HG02642 (cell line): ENCODE measurements at regions not wholly inside any gene's neighbourhood (a gene's known extent, or its start where the extent isn't known, plus 50 kb on each side); places are given as distances from the start of the nearest gene placed in this dataset.
"Not testable (repeated sequence)": the region's sequence is repeated elsewhere in the genome, so short reads cannot be mapped to it uniquely, and the experiment has no call there.

ENCODE experiments used
- ATAC-seq: cut with Tn5 transposase; IDR thresholded peaks from one replicate; pipeline ENCODE4 v1.9.1; 2021; ENCODE audit warnings: mild to moderate bottlenecking; ENCODE audit not compliant: unreplicated experiment, poor library complexity

DNA sequence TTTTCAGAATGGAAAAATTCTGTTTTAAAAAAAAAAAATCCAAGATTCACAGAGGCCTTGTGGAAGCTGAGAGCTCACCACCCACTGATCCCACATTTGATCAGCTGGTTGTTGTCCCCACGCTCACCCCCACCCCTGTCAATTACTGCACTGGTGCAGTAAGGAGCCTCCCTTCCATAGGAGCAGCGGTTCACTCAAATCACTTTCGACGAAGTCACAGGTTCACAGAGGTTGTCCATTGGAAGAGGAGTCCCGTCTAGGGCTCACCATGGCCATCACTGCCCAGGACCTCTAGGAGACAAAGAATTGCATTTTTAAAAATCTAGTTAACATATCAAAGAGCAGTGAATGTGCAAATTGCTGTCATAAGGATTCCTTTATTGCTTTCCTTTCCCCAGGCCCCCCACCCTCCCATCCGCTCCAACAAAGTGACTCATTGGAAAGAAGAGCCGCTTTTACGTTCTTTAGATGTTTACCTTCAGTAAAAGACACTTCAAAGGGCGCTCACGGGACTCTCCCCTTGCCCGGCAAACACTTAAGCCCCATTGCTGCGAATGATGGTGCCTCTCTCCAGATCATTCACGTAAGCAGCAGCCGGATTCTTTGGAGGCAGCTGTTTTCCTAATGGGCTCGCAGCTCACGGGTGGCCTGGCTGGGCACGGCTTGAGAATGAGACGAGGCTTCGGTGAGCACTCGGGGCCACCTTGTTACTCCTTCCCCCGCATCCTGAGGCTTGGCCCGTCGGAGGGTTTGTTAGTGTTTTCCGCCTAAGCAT, 165.5 kb upstream of the SALL3 start:
- no peak for ATAC-seq

DNA sequence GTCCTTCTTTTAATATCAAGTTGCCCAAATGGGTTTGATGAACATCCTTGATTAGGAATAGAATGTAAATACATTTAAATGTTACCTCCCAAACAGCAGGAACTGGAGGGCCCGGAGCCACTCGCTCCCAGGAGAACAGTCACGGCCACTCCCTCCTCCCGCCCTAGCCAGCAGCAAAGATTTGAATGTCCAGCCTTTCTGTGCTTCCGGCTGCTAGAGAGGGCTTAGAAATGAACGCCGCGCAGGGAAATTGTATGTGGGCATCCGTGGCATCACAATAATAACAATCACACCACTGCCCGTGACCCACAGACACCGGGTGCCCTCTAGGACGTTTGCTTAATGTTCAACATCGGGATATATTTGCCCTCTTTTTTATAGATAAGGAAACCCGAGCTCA, 164.9 kb upstream of the SALL3 start:
- no peak for ATAC-seq

DNA sequence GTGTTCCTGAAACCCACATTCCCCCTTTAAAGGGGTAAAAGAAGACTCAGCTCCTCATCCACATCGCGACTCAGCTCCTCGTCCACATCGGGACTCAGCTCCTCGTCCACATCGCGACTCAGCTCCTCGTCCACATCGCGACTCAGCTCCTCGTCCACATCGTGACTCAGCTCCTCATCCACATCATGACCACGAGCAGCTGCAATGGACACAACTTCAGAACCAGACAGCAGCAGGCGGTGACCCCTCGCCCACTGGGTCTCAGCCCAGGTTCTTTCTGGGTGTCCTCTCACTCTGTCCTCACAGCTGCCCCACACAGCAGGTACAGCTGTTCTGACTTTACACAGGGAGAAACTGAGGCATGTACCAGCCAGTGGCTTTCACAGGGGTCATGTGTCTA, 163.5 kb upstream of the SALL3 start:
- ATAC-seq: no peak

DNA sequence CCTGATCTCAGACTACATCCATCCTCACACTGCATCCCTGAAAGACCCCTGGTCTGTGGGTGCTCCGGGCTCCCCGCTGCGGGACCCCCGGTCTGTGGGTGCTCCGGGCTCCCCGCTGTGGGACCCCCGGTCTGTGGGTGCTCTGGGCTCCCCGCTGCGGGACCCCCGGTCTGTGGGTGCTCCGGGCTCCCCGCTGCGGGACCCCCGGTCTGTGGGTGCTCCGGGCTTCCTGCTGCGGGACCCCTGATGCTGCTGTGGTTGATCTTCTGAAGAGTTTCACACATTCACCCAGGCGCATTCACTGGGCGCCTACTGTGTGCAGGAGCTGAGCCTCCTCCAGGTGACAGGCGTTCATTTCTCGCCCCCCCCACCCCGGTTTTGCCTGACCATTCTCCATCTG, 162.7 kb upstream of the SALL3 start:
- ATAC-seq: no peak

DNA sequence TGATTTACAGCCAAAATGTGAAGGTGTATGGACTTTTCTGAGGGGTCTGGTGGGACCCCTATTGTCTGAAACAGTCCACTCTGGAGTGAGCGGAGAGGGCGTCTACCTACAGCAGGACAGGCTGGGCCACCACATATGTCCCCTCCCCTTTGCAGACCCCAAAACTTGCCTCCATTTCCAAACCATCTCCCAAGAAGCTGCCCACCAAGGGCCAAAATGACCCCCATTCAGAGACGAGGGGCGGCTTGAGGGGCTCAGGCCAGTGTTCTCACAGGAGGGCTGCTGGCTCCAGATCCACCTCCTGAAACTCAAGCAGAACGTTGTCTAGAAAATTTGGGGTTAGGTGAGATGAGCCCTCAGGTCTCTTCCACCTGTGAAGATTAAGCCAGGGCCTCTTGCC, 161.1 kb upstream of the SALL3 start:
- no peak for ATAC-seq

DNA sequence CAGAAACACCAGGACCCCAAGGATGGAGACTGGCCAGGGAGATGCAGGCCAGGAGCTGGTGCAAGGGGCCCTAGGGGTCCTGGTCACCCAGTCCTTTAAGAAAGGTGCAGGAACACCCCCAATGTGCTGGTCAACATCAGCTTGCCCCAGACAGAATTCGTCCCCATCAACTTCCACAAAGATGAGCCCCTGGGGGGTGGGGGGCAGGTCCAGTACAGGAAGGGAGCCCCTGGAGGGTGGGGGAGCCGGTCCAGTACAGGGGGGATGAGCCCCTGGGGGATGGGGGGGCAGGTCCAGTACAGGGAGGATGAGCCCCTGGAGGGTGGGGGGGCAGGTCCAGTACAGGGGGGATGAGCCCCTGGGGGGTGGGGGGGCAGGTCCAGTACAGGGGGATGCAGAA, 160.7 kb upstream of the SALL3 start:
- ATAC-seq: no peak

DNA sequence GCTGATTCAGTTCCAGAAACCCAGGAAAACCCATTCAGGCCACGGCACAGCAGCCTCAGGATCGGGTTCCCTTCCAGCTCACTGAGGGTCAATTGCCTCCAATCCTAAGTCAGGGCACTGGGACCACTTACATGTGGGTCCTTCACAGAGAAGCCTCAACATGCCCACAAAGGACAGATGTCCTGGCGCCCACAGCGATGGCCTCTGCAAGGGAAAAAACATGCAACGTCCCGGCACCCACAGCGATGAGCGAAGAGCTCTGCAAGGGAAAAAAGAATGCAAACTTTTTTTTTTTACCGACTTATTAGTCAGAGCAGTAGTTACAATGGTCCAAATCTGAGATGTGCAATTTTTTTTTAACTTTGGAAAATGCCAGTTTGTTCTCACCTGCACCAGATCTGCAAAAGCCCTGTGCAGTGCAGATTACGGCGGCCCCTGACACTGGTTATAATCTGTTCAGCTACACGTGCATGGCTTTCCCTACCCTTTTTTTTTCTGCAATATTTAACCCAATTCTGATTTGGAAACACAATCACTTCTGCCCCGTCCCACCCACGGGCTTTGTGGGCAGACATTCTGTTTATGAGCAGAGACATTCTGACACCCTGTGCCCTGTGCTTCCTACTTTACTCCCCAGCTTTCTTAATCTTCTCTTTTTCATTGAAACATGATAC, 159.3 kb upstream of the SALL3 start:
- no peak for ATAC-seq

DNA sequence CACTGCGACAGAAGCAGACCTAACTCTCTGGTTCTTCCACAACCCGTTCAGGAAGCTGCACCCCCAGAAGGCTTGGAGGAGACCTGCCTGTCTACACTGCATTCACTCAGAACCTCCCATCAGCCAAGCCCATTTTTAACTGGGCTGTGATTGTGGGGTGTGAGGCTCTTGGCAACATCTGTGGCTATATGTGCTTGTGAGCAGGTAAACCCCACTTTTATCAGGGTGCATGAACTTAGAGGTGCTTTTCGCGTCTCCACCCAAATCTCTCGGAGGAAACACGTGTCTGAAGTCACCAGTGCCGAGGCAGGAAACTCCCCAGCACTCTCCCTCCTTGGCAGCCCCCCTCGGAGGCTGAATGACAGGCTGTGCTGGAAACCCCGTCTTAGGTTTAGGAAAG, 158.2 kb upstream of the SALL3 start:
- no peak for ATAC-seq

DNA sequence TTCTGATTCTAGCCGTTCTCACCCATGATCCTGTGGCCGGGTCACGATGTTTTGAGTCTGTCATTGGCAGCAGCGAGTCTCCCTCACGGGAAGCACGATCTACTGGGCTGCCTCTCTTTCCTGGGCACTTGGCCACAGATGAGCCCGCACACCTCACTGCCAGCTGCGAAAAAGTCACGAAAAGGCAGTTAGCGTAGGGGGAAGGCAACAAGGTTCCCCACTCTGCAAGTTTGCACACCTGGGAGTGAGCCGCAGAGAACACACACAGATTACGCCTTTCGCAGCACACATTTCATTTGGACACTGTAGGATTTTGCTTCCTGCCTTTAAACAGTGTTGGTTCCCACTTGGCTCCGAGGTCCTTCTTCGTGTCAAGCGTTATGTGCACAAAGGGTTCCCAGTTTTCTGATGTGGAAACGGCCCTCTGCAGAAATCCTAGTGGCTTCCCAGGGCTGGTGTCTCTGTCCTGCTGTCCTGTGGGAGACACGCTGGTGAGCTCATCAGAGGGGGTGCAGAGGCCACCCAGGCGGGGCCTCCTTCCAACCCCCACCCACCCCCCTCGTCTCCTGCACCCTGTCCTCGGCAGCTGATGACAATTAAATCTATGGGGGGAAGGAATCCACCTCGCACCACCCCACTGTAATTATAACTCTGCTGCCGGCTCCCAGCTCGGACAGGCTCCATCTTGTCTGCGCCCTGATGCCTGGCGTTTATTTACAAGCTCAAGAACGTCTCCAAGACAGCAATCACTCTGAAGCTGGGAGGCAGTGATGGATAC, 157.3 kb upstream of the SALL3 start:
- no peak for ATAC-seq

DNA sequence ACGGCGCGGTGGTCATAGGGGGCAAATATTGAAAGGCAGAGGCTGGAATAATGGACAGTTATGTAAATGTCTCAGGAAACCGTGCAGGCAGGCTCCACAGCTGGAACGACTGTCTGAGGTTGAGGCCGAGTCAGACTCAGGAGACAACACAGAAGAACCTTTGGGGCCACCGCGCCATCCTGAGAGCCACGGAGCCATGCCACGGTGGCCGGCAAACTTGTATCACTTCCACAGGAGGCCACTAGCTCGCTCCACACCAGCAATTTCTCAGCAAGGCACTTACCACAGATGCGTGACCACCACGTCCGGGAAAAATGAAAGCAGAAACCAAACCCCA, 156.7 kb upstream of the SALL3 start:
- ATAC-seq: no peak

DNA sequence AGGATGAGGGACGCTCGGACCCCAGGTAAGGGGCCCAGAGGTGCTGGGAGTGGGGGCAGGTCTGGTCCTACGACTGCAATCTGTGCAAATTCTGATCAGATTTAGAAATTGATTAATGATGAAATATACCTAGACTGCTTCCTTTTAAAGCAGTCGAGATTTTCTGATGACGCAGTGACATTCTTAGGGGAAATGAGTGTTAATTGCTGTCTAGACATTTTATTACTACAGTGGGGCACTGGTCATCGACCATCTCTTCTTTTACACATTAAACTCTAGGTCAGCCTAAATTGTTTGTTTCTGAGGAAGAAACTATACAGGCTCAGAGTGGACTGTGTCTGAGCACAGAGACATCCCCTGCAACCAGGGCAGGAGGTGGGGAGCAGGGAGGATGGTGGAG, 154.4 kb upstream of the SALL3 start:
- no peak for ATAC-seq

DNA sequence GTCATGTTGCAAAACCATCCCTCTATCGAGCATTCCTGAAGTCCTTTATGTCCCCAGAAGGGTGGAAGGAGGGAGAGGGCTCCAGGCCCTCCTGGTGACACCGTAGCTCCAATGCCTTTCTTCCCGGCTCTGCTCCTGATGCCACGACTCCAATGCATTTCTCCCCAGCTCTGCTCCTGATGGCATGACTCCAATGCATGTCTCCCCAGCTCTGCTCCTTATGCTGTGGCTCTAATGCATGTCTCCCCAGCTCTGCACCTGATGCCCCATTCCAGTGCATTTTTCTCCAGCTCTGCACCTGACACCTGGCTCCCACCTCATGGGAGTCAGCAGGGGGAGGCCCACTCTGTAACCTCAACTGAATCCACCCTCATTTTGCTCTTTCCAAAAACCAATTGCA, 153.0 kb upstream of the SALL3 start:
- ATAC-seq: no peak

DNA sequence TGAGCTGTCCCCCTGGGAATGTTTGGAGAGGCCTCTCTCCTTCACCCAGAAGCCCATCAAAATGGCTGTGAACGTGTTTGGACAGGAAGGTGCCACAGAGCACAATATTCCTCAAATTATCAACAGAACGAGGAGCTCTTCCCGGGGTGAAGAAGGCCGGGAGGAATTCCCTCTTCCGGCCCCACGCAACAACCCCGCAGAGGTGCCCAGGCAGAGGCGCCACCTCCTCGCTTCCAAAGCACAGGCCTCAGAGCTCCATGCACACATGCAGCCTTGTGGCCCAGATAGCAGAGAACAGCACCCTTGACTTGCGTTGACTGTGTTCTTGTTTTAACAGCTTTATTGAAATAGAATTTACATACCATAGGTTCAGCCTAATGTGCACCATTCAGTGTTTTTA, 152.5 kb upstream of the SALL3 start:
- ATAC-seq: no peak

DNA sequence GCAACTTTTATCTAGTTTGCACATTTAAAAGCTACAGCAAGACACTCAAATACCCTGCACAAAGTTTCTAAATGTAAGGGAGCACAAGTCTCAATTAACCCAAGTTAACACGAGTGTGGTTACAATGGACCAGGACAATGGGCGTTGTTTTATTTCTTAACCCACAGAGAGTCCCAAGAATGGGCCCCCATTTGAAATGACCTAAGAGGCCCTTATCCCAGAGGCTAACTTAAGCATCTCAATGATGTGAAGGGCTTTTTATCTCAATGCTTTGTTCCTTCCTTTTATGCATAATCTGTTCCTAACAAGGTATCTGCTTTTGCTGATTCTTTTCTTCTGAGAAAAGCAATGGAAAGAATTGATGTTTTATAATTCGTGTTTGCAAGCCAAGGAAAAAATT, 151.5 kb upstream of the SALL3 start:
- ATAC-seq: no peak

DNA sequence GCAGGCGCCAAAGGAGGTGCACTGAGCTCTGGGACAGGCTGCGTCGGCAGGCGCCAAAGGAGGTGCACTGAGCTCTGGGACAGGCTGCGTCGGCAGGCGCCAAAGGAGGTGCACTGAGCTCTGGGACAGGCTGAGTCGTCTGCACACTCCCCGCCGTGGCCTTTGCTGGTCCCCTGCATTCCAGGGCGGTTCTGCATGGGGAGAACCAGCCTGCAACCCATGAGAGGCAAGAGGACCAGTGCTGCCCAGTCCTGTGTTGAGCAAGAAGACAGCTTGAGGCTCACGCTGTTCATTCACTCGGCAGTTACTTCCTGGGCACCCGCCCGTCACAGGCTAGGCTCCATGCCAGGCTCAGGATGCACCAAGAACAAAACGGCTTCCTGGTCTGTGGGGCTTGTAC, 150.6 kb upstream of the SALL3 start:
- not testable (repeated sequence) for ATAC-seq

DNA sequence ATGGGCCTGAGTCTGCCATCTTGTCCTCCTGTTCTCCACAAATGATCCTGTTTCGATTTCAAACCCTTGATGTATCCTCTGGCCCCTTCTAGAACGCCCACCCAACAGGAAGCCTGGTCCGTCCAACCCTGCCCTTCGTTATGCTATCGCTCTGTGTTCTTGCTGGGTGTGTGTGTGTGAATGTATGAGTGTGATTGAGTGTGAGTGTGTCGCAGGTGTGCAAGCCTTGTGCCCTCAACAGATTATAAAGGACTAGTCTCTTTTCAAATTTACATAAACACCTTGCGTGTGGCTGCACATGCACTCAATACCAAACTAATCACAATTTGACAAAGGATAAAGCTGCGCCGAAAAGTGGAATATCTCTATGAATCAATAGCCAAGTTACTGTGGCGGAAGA, 149.5 kb upstream of the SALL3 start:
- no peak for ATAC-seq

DNA sequence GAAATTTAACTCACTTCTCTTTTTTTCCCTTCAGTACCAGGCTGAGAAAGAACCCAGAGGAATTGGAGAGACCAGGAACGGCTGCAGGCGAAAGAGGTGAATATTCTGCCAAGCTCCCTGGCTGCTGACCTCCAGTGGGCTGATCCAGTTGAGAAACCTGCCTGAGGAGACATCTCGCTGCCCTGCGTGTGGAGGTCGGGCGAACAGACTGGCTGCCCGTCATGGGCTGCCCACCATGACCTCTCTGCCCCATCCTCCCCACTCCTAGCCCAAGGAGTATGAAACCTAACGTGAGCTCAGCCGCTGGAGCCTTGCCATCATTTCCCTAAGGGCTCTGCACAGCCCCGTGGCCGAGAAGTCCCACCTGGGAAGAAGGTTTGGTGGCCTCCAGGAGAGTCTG, 148.8 kb upstream of the SALL3 start:
- ATAC-seq: no peak

DNA sequence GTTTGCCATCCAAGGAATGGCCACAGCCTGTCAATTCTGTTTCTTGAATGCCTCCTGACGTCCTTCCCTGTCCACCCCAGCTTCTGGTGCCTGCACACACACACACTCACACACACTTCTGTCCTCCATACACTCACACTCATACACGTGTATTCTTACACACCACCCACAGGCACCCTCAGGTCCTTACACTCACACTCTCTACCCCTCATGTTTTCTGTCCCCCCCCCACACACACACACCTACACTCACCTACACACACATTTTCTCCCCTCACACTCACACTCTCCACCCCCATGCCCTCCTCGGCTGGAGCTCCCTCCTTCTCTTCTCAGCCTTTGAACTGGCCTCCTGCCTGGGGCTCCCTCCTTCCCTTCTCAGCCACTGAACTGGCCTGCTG, 148.0 kb upstream of the SALL3 start:
- no peak for ATAC-seq

DNA sequence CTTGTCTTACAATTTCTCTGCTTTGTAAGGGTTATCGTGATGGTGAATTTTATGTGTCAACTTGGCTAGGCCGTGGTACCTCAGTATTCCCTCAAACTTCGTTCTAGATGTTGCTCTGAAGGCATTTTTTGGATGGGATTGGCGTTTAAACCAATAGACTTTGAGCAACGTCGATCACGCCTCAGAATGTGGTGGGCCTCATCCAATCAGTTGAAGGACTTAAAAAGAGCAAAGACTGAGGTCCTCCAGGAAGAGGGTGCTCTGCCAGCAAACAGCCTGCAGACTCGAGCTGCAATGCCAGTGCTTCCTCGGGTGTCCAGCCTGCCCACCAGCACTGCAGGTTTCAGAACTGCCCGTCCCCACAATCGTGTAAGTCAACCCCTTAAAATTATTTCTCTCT, 145.8 kb upstream of the SALL3 start:
- no peak for ATAC-seq

DNA sequence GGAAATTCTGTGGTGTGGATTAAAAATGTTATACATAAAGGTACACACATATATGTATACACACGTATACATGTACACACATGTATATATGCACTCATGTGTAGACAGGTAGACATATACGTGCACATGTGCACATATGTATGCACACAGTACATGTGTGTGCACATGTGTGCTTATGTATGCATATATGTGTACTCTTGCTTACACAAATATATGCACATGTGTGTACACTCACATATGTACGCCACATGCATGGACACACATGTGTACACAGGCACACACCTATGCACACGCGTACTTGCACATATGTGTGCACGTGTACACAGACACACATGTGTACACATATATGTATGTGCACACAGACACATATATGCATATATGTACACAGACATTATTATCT, 142.8 kb upstream of the SALL3 start:
- ATAC-seq: no peak

DNA sequence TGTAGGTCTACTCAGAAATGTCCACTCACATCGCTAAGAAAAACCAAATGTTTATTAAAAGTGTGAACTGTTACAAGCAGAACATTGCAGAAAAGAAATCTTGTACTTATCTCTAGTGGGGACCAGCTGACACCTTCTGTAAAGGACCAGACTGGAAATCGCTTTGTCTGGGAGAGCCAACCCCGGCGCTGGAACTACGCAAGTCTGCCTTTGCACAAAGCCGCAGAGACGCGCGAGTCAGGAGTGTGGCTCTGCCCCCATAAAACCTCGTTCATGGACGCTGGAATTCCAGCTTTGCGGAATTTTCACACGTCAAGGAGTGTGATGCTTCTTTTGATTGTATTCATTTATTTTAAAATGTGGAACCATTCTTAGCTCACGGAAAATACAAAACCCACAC, 141.9 kb upstream of the SALL3 start:
- ATAC-seq: no peak

DNA sequence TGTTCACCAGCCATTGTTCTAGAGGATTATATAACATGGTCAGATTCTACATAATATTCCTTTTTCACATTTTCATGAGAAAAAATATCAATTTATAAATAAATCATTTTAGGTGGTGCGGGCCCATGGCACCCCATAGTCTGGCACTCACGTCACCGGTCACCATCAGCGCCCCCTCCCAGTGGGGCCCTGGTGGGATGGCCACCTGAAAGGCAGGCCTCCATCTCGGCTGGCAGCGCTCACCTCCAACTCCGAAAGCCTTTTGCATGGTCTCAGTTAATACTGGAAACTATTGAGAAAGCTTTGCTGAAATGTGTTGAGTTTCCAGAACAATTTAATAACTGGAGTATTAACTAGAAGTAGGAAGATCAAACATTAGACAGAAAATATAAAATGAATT, 141.4 kb upstream of the SALL3 start:
- ATAC-seq: no peak
